ENCODE measurements at regions not wholly inside any gene's neighbourhood (a gene's known extent, or its start where the extent isn't known, plus 50 kb on each side); places are given as distances from the start of the nearest gene placed in this dataset.

DNA sequence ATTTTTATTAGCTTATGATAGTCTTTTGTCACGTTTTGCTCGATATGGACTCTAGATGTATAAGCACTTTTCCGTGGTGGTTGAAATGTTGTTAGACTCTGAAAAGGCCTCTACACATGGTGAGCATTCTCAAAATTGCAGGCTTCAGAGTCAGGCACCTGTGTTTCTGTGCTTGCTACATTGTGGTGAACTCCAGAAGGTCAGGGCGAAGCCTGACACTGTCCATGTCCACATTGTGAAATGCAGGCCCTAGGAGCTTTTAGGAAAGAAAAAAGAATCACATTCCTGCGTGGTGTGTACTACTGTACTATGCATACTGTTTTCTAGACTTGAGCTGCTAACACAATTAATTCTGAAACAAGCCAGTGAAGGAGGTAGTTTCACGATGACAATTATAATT lies 86.3 kb downstream of the HS3ST1 start:
- DNase-seq, result no peak

DNA sequence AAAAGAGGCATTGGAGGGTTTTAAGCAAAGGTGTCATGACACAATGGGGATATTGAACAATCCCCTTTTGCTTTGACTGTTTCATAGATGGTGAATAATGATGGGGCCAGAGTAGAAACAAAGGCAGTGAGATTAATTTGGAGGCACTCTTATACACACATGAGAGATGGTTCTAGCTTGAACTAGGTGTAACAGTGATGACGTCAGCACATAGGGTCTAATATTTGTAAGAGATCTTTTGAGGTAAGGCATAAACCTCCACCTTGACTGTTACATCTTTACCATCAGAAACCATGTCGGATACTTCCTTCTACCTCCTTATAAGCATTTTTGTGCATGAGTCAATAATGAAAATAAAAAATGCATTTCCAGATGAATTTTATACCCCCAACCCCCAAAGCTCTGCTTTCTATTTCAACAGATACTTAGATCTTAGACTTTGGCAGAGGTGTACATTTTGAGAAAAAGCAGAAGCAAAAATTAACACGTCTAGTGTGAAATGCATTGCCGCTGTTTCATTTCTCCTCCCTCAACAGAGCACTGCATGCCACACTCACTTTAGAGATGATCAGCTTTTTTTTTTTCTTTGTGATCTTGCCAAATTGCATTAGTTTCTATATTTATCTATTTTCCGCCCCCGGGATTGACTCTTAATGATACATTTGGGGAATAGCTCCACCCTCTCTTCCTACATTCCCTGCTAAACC lies 87.2 kb downstream of the HS3ST1 start:
- DNase-seq, result no peak

- peak; percentile 69 to 77 for DNase-seq
These were observed 89.5 kb downstream of the HS3ST1 start for GRCh38 chr4:11338956-11339782.

DNA sequence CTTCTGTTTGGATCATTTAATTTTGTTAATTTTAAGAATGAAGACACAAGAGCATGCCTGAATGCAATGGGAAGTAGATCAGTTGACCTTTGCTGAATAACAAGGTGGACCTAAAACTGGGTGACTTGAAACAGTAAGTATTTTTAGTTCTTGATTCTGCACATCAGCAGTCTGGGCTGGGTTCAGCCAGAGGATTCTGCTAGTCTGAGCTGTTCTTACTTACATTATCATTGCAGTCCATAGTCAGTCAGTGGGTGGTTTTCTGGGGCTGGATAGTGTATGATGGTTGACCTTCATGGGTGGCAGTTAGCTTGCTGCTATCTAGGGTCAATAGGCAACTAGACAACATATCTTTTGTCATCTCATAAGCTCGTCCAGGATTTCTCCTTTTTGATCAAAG lies 91.4 kb downstream of the HS3ST1 start:
- DNase-seq, result no peak

DNA sequence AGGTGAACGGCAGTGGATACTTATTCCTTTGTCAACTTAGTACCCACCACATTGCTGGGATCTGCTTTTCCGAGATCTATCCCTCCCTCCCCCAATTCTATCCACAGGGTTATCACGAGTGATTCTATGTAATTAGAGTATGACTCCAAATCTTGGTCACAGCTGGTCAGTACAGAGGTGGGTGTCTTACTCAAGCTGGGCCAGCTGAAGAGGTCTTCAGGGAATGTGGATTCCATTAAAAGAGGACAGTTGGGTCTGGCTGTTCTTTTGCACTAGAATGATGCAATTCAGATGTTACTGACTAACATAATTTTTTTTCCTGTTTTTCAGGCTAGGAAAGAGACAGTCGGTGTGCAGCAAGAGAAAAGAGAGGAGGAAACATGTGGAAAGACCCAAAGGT lies 92.3 kb downstream of the HS3ST1 start:
- no peak for DNase-seq

- no peak for DNase-seq
These were observed 93.8 kb downstream of the HS3ST1 start for GRCh38 chr4:11334887-11335286.

- DNase-seq, result no peak
These were observed 100.3 kb downstream of the HS3ST1 start for GRCh38 chr4:11328401-11328800.

- DNase-seq, result peak in 1 of 2 experiments; percentile 80
These were observed 102.7 kb downstream of the HS3ST1 start for GRCh38 chr4:11326021-11326420.

- DNase-seq, result no peak
These were observed 104.9 kb downstream of the HS3ST1 start for GRCh38 chr4:11323771-11324170.

GRCh38 chr4:11313157-11313943 lies 115.3 kb downstream of the HS3ST1 start:
- DNase-seq, result no peak

GRCh38 chr4:11312389-11312788 lies 116.3 kb downstream of the HS3ST1 start:
- DNase-seq, result no peak

GRCh38 chr4:11301075-11301660 lies 127.5 kb downstream of the HS3ST1 start:
- no peak for DNase-seq

GRCh38 chr4:11299836-11300235 lies 128.9 kb downstream of the HS3ST1 start:
- no peak for DNase-seq

DNA sequence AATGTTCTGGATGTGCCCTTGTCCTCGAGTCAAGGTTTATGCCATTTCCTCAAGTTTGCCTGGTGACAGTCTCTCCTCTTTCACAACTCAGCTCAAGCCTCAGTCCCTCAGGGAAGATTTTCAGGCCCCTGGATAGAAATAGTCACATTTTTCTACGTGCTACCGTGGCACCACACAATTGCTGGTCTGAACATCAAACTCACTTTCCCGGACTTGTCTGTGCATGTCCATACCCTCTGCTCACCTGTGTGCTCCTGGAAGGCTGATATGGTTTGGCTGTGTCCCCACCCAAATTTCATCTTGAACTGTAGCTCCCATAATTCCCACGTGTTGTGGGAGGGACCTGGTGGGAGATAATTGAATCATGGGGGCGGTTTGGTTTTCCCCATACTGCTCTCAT lies 129.7 kb downstream of the HS3ST1 start:
- no peak for DNase-seq

- no peak for DNase-seq
These were observed 130.2 kb downstream of the HS3ST1 start for GRCh38 chr4:11298451-11298850.

DNA sequence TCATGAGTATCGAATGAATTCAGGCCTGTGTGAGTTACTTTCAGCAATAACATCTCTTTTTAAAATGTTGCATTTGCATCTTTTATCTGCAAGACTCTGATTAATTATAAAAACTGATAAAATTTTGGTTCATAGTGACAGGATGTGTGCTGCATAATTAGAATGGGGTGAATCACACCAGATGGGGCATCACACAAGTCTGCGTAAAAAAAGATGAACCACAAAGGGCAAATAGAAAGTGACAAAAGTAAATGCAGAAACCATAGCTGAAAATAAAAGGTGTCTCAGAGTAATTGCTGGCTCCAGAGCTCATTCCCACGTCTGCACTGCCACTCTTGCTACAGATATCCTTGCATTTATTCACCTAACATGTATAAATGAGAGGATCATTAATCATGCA lies 131.1 kb downstream of the HS3ST1 start:
- DNase-seq, result no peak

GRCh38 chr4:11297201-11297600 lies 131.5 kb downstream of the HS3ST1 start:
- no peak for DNase-seq

- no peak for DNase-seq
These were observed 134.8 kb downstream of the HS3ST1 start for GRCh38 chr4:11293866-11294265.

DNA sequence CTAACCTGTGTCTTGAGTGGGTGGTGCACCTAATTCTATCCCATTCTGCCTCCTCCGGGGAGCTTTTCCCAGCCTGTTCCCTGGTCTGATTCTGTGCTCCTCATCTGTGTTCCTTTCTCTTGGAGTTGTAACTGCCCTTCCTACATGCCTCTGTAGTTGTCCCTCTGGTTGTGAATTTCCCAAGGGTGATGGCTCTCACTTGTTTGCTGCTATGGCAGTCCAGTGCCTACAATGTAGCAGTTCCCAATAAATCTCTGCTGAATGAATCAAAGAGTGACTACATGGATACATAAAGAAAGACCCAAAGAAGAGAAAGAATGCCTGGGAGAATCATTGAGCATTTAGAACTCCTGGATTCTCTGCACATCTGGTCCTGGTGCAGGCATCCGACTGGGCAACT lies 141.6 kb downstream of the HS3ST1 start:
- no peak for DNase-seq

DNA sequence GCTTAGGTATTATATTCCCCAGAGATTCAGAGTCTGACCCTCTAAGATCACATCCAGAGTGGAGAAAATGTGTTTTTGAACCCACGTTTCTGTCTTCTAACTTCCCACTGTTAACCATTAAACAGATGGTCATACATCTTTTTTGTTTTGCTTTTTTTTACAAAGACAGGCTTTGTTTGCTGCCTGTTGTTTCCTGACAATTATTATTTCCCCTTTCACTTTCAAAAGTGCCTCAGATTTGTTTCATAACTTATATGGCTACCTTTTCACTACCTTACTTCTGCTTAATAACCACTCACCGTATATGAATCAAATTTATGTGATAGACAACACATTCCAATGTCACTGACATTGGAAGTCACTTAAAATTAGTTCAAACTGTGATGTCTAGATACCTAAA lies 142.2 kb downstream of the HS3ST1 start:
- DNase-seq, result no peak

- DNase-seq, result no peak
These were observed 147.0 kb downstream of the HS3ST1 start for GRCh38 chr4:11281720-11282119.

- DNase-seq, result no peak
These were observed 157.4 kb downstream of the HS3ST1 start for GRCh38 chr4:11271263-11271662.

- DNase-seq, result no peak
These were observed 160.5 kb downstream of the HS3ST1 start for GRCh38 chr4:11268149-11268548.
